HFF-Myc (cell line): ENCODE measurements at regions not wholly inside any gene's neighbourhood (a gene's known extent, or its start where the extent isn't known, plus 50 kb on each side); places are given as distances from the start of the nearest gene placed in this dataset.

ENCODE experiments used
- DNase-seq: peaks from one replicate; pipeline ENCODE4 v3.0.0-alpha.2; 2011; ENCODE audit warnings: low read depth; ENCODE audit errors: extremely low read depth
- H3K4me3 ChIP-seq: replicated peaks from 2 replicates; pipeline ENCODE4 v1.5.1; 2011; ENCODE audit warnings: low read depth, mild to moderate bottlenecking, control low read depth, low read length
- CTCF ChIP-seq: IDR thresholded peaks from 2 replicates; pipeline ENCODE4 v1.5.1; 2012; ENCODE audit warnings: mild to moderate bottlenecking, low read depth, low read length, control low read depth; ENCODE audit errors: missing control alignments

GRCh38 chr14:40713387-40713786 lies 893.3 kb upstream of the LRFN5 start:
- no peak for DNase-seq
- H3K4me3 ChIP-seq = no peak overlapping the region
- no peak for TF ChIP-seq CTCF

DNA sequence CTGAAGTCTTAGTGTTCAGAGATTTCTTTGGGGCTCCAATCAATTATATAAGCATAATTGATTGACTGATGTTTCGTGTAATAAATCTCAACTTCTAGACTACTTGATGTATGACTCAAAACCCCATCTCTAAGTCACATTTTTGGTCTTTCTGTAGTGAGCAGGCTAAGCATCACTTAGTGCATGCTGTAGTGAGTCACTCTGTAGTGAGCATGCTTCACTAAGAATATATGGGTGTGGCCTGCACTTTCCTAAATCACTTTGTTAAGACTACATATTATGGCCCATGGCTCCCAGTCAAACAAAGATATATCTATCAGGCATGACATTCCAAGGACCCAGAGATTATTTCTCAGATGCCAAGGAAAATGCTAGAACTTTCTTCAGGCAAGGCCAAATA lies 909.4 kb upstream of the LRFN5 start:
- DNase-seq = no peak
- TF ChIP-seq CTCF = no peak
- no peak overlapping the region for H3K4me3 ChIP-seq

- H3K4me3 ChIP-seq = no peak overlapping the region
- DNase-seq = no peak
- no peak for TF ChIP-seq CTCF
Observed at GRCh38 chr14:40694023-40694422, 912.7 kb upstream of the LRFN5 start.

DNA sequence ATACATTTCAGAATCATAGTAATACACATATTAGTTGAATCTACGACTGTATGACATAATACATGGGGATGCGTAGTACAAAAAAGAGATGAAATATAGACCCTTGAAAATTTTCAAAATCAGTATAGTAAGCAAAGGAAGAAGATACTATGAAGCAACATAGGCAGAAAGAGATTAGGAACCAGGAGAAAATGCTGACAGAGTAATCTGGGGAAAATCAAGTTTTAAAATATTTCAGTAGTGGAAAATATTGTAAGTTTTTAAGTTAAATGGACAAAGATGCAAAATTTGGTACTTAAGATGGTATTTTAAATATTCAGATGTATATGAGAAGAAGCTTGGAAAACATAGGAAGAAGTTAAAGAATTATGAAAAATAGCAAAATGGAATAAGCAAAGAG lies 915.6 kb upstream of the LRFN5 start:
- DNase-seq = no peak
- H3K4me3 ChIP-seq = no peak overlapping the region
- no peak for TF ChIP-seq CTCF

GRCh38 chr14:40685764-40686163 lies 920.9 kb upstream of the LRFN5 start:
- H3K4me3 ChIP-seq = no peak overlapping the region
- no peak for DNase-seq
- no peak for TF ChIP-seq CTCF

DNA sequence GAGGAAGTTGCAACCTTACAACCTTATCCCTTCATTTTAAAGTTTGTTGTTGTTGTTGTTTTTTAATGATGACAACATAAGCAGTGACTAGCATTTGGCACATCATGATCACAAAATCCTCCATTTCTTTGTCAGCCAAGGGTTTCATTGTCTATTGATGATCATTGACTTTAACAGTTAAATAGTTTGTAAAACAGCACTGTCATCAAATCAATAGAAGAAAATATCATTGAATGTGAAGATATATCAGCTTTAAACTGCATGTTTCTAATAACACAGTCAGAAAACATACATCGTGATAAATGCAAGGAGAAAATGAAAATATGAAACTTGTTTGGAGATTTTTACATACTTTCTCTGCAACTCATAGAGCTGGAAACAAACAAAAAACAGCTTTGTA lies 922.3 kb upstream of the LRFN5 start:
- no peak for TF ChIP-seq CTCF
- no peak overlapping the region for H3K4me3 ChIP-seq
- DNase-seq = no peak

- TF ChIP-seq CTCF = no peak
- no peak overlapping the region for H3K4me3 ChIP-seq
- DNase-seq = no peak
Observed at GRCh38 chr14:40682131-40682913, 924.4 kb upstream of the LRFN5 start.
